Fibroblast of peridontal ligament (primary cell): ENCODE measurements at regions not wholly inside any gene's neighbourhood (a gene's known extent, or its start where the extent isn't known, plus 50 kb on each side); places are given as distances from the start of the nearest gene placed in this dataset.

Source experiments
- DNase-seq: peaks from one replicate; pipeline ENCODE4 v3.0.0-alpha.2; 2010; ENCODE audit errors: extremely low read depth

- DNase-seq = no peak
Measured at GRCh38 chr10:108252771-108253170, 1088.3 kb upstream of the SORCS1 start.

- no peak for DNase-seq
Measured at GRCh38 chr10:108250936-108251620, 1086.6 kb upstream of the SORCS1 start.

- no peak for DNase-seq
Measured at GRCh38 chr10:108249940-108250339, 1085.4 kb upstream of the SORCS1 start.

GRCh38 chr10:108244443-108245228 lies 1080.1 kb upstream of the SORCS1 start:
- no peak for DNase-seq

- no peak for DNase-seq
Measured at GRCh38 chr10:108241166-108241565, 1076.7 kb upstream of the SORCS1 start.

- no peak for DNase-seq
Measured at GRCh38 chr10:108238261-108238660, 1073.8 kb upstream of the SORCS1 start.

GRCh38 chr10:108230478-108231170 lies 1066.1 kb upstream of the SORCS1 start:
- DNase-seq = peak; percentile 11

- DNase-seq = no peak
Measured at GRCh38 chr10:108208732-108209131, 1044.2 kb upstream of the SORCS1 start.

- no peak for DNase-seq
Measured at GRCh38 chr10:108208038-108208437, 1043.5 kb upstream of the SORCS1 start.

- peak; percentile 52 for DNase-seq
Measured at GRCh38 chr10:108204528-108205305, 1040.2 kb upstream of the SORCS1 start.

GRCh38 chr10:108203905-108204527 lies 1039.5 kb upstream of the SORCS1 start:
- no peak for DNase-seq

- DNase-seq = peak; percentile 9
Measured at GRCh38 chr10:108187408-108188012, 1023.0 kb upstream of the SORCS1 start.

GRCh38 chr10:108184114-108184513 lies 1019.6 kb upstream of the SORCS1 start:
- peak; percentile 40 for DNase-seq

GRCh38 chr10:108180878-108181277 lies 1016.4 kb upstream of the SORCS1 start:
- peak; percentile 40 for DNase-seq

GRCh38 chr10:108169846-108170245 lies 1005.3 kb upstream of the SORCS1 start:
- no peak for DNase-seq

- no peak for DNase-seq
Measured at GRCh38 chr10:108167766-108168165, 1003.3 kb upstream of the SORCS1 start.

- no peak for DNase-seq
Measured at GRCh38 chr10:108166401-108166800, 1001.9 kb upstream of the SORCS1 start.

- DNase-seq = no peak
Measured at GRCh38 chr10:108147346-108147745, 982.8 kb upstream of the SORCS1 start.

GRCh38 chr10:108141064-108141463 lies 976.6 kb upstream of the SORCS1 start:
- DNase-seq = no peak

GRCh38 chr10:108132303-108132702 lies 967.8 kb upstream of the SORCS1 start:
- no peak for DNase-seq

GRCh38 chr10:108130575-108130974 lies 966.1 kb upstream of the SORCS1 start:
- no peak for DNase-seq
